Mucosa of descending colon (tissue), 3 donors: ENCODE measurements at regions not wholly inside any gene's neighbourhood (a gene's known extent, or its start where the extent isn't known, plus 50 kb on each side); places are given as distances from the start of the nearest gene placed in this dataset.

Source experiments
- ATAC-seq: fragments of 200-7000 bp; cut with Tn5 transposase; one replicate; pipeline ENCODE4 v1.9.1; 2020; ENCODE audit warnings: mild to moderate bottlenecking, moderate library complexity
- DNase-seq, 3 donors: peaks; one replicate each; pipeline ENCODE4 v3.0.0-alpha.2; 2020
- H3K36me3 ChIP-seq: fragments of 200-600 bp; one replicate; pipeline ENCODE4 v1.8.0; 2021; ENCODE audit warnings: low read depth, mild to moderate bottlenecking
- H3K4me1 ChIP-seq: fragments of 200-600 bp; one replicate; pipeline ENCODE4 v1.8.0; 2021; ENCODE audit warnings: low read depth, mild to moderate bottlenecking
- H3K4me3 ChIP-seq: fragments of 200-600 bp; one replicate; pipeline ENCODE4 v1.8.0; 2021; ENCODE audit warnings: mild to moderate bottlenecking
- H3K9me3 ChIP-seq: fragments of 200-600 bp; one replicate; pipeline ENCODE4 v1.8.0; 2021; ENCODE audit warnings: mild to moderate bottlenecking
- CTCF ChIP-seq: fragments of 200-600 bp; IDR thresholded peaks from one replicate; pipeline ENCODE4 v1.8.0; 2022; ENCODE audit warnings: antibody characterized with exemption, mild to moderate bottlenecking
- intact Hi-C, 2 donors: fragments of 100-400 bp; cut with DNase I in 1 of 2; cut with micrococcal nuclease in 1 of 2; formaldehyde crosslinking; loops; one replicate each; pipeline versions ENCODE4 v1.11.0 to v1.11.1; 2022; cut with DNase I, micrococcal nuclease
- donor health status: DM: no; HTN: no; CAD: no; lungs with moderate emphysema.
- donor health status: DM: no; HTN: no; CAD: no.
- donor health status: DM: no; HTN: yes; CAD: no.

GRCh38 chr10:62479523-62479922, 105.4 kb downstream of the ZNF365 start:
- Histone ChIP-seq H3K4me1 (no peaks in the 10 kb centered on the region), H3K36me3 (no peaks in the 10 kb centered on the region), H3K4me3 (no peak overlapping the region), H3K9me3 (no peaks in the 10 kb centered on the region)
- no peak for ATAC-seq
- TF ChIP-seq CTCF = no peak
- intact Hi-C loops = no loop called here
- no peak for DNase-seq

- no peak for DNase-seq
- Histone ChIP-seq H3K4me3 (no peak overlapping the region), H3K9me3 (no peaks in the 10 kb centered on the region), H3K36me3 (no peaks in the 10 kb centered on the region), H3K4me1 (no peaks in the 10 kb centered on the region)
- ATAC-seq = no peak
- TF ChIP-seq CTCF = no peak
- intact Hi-C loops = no loop called here
Observed at GRCh38 chr10:62480196-62480595, 106.0 kb downstream of the ZNF365 start.

- Histone ChIP-seq H3K36me3 (no peaks in the 10 kb centered on the region), H3K9me3 (no peaks in the 10 kb centered on the region), H3K4me1 (no peaks in the 10 kb centered on the region), H3K4me3 (no peak overlapping the region)
- intact Hi-C loops = no loop called here
- ATAC-seq (no peak), DNase-seq (no peak)
- no peak for TF ChIP-seq CTCF
Observed at GRCh38 chr10:62482581-62482980, 108.4 kb downstream of the ZNF365 start.

- no peak for ATAC-seq
Observed at GRCh38 chr10:62491597-62491996, 117.4 kb downstream of the ZNF365 start.

GRCh38 chr10:62492012-62492869, 118.1 kb downstream of the ZNF365 start:
- H3K36me3 ChIP-seq = no peaks in the 10 kb centered on the region
- no peak overlapping the region for H3K4me3 ChIP-seq
- intact Hi-C loops = no loop called here
- DNase-seq (no peak), ATAC-seq (peak; percentile 18)
- TF ChIP-seq CTCF = no peak
- no peaks in the 10 kb centered on the region for H3K9me3 ChIP-seq
- no peaks in the 10 kb centered on the region for H3K4me1 ChIP-seq

More at GRCh38 chr10:62491597-62491996, 117.4 kb downstream of the ZNF365 start:
- Histone ChIP-seq H3K36me3 (no peaks in the 10 kb centered on the region), H3K4me1 (no peaks in the 10 kb centered on the region), H3K9me3 (no peaks in the 10 kb centered on the region), H3K4me3 (no peak overlapping the region)
- intact Hi-C loops = no loop called here
- no peak for DNase-seq
- no peak for TF ChIP-seq CTCF
